Adrenal gland (tissue), 5 donors: ENCODE measurements at regions not wholly inside any gene's neighbourhood (a gene's known extent, or its start where the extent isn't known, plus 50 kb on each side); places are given as distances from the start of the nearest gene placed in this dataset.

Experiments used
- POLR2A ChIP-seq, 2 donors: fragments of 450-650 bp; IDR thresholded peaks; one replicate each; pipeline ENCODE4 v1.6.1; 2017; ENCODE audit warnings: antibody characterized with exemption in 2 of 2, mild to moderate bottlenecking in 2 of 2, moderate library complexity in 1 of 2
- TF ChIP-seq, protein P1 (sequence below), 6 experiments: fragments of 450-650 bp in 4 of 6; fragments of 200-600 bp in 2 of 6; sonication (generic) in 1 of 6; IDR thresholded peaks; 1 replicate in 5 of 6; 2 replicates in 1 of 6; pipeline versions ENCODE4 v1.5.1 to v1.8.0; 2016 to 2021; ENCODE audit warnings: antibody characterized with exemption in 6 of 6, mild to moderate bottlenecking in 2 of 6, moderate library complexity in 1 of 6
- donor health status: DM: no; HTN: no; CAD: no.

GRCh38 chr13:111460548-111461444 is 140.4 kb downstream of the TEX29 start:
- TF ChIP-seq POLR2A (IDR thresholded peaks at IDR 0.05) = no peak
- TF ChIP-seq, protein P1, sequence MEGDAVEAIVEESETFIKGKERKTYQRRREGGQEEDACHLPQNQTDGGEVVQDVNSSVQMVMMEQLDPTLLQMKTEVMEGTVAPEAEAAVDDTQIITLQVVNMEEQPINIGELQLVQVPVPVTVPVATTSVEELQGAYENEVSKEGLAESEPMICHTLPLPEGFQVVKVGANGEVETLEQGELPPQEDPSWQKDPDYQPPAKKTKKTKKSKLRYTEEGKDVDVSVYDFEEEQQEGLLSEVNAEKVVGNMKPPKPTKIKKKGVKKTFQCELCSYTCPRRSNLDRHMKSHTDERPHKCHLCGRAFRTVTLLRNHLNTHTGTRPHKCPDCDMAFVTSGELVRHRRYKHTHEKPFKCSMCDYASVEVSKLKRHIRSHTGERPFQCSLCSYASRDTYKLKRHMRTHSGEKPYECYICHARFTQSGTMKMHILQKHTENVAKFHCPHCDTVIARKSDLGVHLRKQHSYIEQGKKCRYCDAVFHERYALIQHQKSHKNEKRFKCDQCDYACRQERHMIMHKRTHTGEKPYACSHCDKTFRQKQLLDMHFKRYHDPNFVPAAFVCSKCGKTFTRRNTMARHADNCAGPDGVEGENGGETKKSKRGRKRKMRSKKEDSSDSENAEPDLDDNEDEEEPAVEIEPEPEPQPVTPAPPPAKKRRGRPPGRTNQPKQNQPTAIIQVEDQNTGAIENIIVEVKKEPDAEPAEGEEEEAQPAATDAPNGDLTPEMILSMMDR (IDR thresholded peaks at IDR 0.05) = peak in 3 of 6 experiments; percentile 12 to 23 (median 17)
